ENCODE measurements at regions not wholly inside any gene's neighbourhood (a gene's known extent, or its start where the extent isn't known, plus 50 kb on each side); places are given as distances from the start of the nearest gene placed in this dataset.

GRCh38 chr7:121519548-121520521, 123.7 kb upstream of the FAM3C start:
- TF ChIP-seq, protein P1, sequence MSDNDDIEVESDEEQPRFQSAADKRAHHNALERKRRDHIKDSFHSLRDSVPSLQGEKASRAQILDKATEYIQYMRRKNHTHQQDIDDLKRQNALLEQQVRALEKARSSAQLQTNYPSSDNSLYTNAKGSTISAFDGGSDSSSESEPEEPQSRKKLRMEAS (IDR thresholded peaks at IDR 0.05; ENCODE audit: low read depth, low read length) = no peak
- TF ChIP-seq CTCF (IDR thresholded peaks at IDR 0.05; ENCODE audit: low read depth, low read length) (no peak), MYC (IDR thresholded peaks at IDR 0.05; ENCODE audit: low read depth, low read length) (no peak), POLR2A (IDR thresholded peaks at IDR 0.05; ENCODE audit: extremely low read depth, insufficient read length) (no peak)
- no peak overlapping the region for H3K4me3 ChIP-seq (ENCODE audit: low read depth, low read length)
- DNase-seq (ENCODE audit: low read depth) = no peak

GRCh38 chr7:121517591-121517990, 121.5 kb upstream of the FAM3C start:
- no peak overlapping the region for H3K4me3 ChIP-seq (ENCODE audit: low read depth, low read length)
- DNase-seq (ENCODE audit: low read depth) = peak; percentile 16
- TF ChIP-seq MYC (IDR thresholded peaks at IDR 0.05; ENCODE audit: low read depth, low read length) = no peak
- TF ChIP-seq CTCF (IDR thresholded peaks at IDR 0.05; ENCODE audit: low read depth, low read length) = no peak
- no peak for TF ChIP-seq POLR2A (IDR thresholded peaks at IDR 0.05; ENCODE audit: extremely low read depth, insufficient read length)
- TF ChIP-seq, protein P1 (IDR thresholded peaks at IDR 0.05; ENCODE audit: low read depth, low read length) = no peak

DNA sequence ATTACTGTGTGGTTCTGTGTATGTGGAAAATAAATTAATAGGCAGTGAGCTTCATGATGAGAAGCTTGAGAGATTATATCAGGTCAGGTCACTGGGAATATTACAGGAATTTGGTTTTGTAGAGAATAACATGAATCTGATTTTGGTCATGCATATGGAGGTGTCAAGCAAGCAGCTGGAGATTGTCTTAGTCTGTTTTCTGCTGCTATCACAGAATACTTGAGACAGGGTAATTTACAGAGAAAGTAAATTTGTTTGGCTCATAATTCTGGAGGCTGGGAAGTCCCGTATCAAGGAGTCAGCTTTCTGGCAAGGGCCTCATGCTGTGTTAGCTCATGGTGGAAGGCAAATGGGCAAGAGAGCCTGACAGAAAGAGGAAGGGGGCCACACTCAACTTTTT, 120.7 kb upstream of the FAM3C start:
- no peak overlapping the region for H3K4me3 ChIP-seq (ENCODE audit: low read depth, low read length)
- no peak for DNase-seq (ENCODE audit: low read depth)
- TF ChIP-seq POLR2A (IDR thresholded peaks at IDR 0.05; ENCODE audit: extremely low read depth, insufficient read length) = no peak
- no peak for TF ChIP-seq MYC (IDR thresholded peaks at IDR 0.05; ENCODE audit: low read depth, low read length)
- TF ChIP-seq, protein P1 (IDR thresholded peaks at IDR 0.05; ENCODE audit: low read depth, low read length) = no peak
- no peak for TF ChIP-seq CTCF (IDR thresholded peaks at IDR 0.05; ENCODE audit: low read depth, low read length)

DNA sequence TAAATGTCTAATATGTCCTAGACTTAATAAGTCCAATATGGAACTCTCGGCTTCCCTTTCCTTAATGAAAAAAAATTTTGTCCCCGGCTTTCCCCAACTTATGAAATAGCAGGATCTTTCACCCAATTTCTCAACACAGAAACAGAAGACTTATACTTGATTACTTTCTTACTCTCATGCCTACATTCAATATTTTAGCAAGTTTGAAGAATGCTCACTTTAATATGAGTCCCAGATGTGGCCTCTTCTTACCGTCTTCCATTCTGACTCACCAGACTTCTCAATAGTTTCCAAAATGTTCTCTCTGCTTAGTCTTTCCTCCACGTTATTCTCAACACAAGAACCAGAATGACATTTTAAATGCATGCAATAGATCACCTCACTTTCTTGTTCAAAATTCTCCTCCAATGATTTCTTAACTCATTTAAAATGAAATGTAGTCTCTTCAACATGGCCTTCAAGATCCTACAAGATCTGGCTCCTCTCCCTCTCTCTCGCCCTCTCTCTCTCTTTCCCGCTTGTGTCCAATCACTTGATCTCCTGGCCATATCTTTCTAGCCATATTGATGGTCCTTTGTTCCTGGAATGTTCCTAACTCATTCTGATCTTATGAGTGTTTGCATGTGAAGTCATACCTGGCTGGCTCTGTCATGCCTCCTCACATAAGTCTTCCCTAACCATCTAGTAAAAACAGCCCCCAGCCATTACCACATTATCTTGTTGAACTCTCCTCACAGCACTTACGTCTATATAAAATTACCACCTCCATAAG, 119.7 kb upstream of the FAM3C start:
- no peak for DNase-seq (ENCODE audit: low read depth)
- no peak overlapping the region for H3K4me3 ChIP-seq (ENCODE audit: low read depth, low read length)
- TF ChIP-seq, protein P1 (IDR thresholded peaks at IDR 0.05; ENCODE audit: low read depth, low read length) = no peak
- TF ChIP-seq CTCF (IDR thresholded peaks at IDR 0.05; ENCODE audit: low read depth, low read length) (no peak), POLR2A (IDR thresholded peaks at IDR 0.05; ENCODE audit: extremely low read depth, insufficient read length) (no peak), MYC (IDR thresholded peaks at IDR 0.05; ENCODE audit: low read depth, low read length) (no peak)

DNA sequence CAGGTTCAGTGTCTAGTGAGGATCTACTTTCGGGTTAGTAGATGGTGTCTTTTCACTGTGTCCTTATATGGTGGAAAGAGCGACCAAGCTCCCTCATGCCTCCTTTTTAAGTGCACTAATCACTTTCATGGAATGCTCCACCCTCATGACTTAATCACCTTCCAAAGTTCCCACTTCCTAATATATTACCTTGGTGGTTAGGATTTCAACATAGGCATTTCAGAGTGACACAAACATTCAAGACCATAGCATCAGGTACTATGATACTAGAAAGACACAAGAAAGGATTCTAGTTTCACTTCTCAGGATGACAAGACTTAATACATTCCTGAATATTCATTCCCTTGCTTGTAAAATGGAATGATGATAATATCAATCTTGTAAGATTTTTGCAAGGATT, 119.1 kb upstream of the FAM3C start:
- H3K4me3 ChIP-seq (ENCODE audit: low read depth, low read length) = no peak overlapping the region
- no peak for DNase-seq (ENCODE audit: low read depth)
- TF ChIP-seq MYC (IDR thresholded peaks at IDR 0.05; ENCODE audit: low read depth, low read length) (no peak), CTCF (IDR thresholded peaks at IDR 0.05; ENCODE audit: low read depth, low read length) (no peak), POLR2A (IDR thresholded peaks at IDR 0.05; ENCODE audit: extremely low read depth, insufficient read length) (no peak)
- TF ChIP-seq, protein P1 (IDR thresholded peaks at IDR 0.05; ENCODE audit: low read depth, low read length) = no peak
